B cell (primary cell): ENCODE measurements at regions not wholly inside any gene's neighbourhood (a gene's known extent, or its start where the extent isn't known, plus 50 kb on each side); places are given as distances from the start of the nearest gene placed in this dataset.

Experiments
- CTCF ChIP-seq: fragments of 200-600 bp; IDR thresholded peaks from one replicate; pipeline ENCODE4 v1.8.0; 2022; ENCODE audit warnings: antibody characterized with exemption, mild to moderate bottlenecking
- EZH2 ChIP-seq: IDR thresholded peaks from 2 replicates; pipeline ENCODE4 v1.6.1; 2012; ENCODE audit warnings: borderline replicate concordance, low read depth, mild to moderate bottlenecking, moderate library complexity, low read length; ENCODE audit not compliant: insufficient read depth, poor library complexity, severe bottlenecking

GRCh38 chr5:158301186-158301585 lies 442.2 kb upstream of the CLINT1 start:
- TF ChIP-seq CTCF = no peak
- no peak for TF ChIP-seq EZH2
